CD14-positive monocyte (primary cell): ENCODE measurements at regions not wholly inside any gene's neighbourhood (a gene's known extent, or its start where the extent isn't known, plus 50 kb on each side); places are given as distances from the start of the nearest gene placed in this dataset.

Experiments
- DNase-seq, 3 donors: peaks; one replicate each; pipeline ENCODE4 v3.0.0-alpha.2; 2011 to 2022
- H2AFZ ChIP-seq: 2 replicates; pipeline ENCODE4 v1.6.0; 2012; ENCODE audit warnings: mild to moderate bottlenecking, low read depth, low read length, inconsistent platforms; ENCODE audit not compliant: insufficient read depth, poor library complexity, severe bottlenecking
- H3K27ac ChIP-seq, 2 donors: 1 replicate in 1 of 2; 2 replicates in 1 of 2; pipeline ENCODE4 v1.5.1; 2012 to 2013; ENCODE audit warnings: low read length in 2 of 2, control low read depth in 1 of 2, inconsistent platforms in 1 of 2, low read depth in 1 of 2, mild to moderate bottlenecking in 1 of 2
- H3K27me3 ChIP-seq, 2 donors: one replicate each; pipeline versions ENCODE4 v1.6.0 to v1.6.1; 2011 to 2013; ENCODE audit warnings: low read length in 2 of 2; ENCODE audit not compliant: control insufficient read depth in 2 of 2, insufficient read depth in 2 of 2
- H3K36me3 ChIP-seq, 2 donors: replicated peaks in 1 of 2; 1 replicate in 1 of 2; 2 replicates in 1 of 2; pipeline versions ENCODE4 v1.5.1 to v1.6.1; 2012 to 2013; ENCODE audit warnings: low read length in 2 of 2, control low read depth in 1 of 2, inconsistent platforms in 1 of 2, mild to moderate bottlenecking in 1 of 2; ENCODE audit not compliant: insufficient read depth in 2 of 2, control insufficient read depth in 1 of 2
- H3K4me1 ChIP-seq, 2 donors: 1 replicate in 1 of 2; 2 replicates in 1 of 2; pipeline versions ENCODE4 v1.5.1 to v1.6.1; 2012 to 2013; ENCODE audit warnings: low read length in 2 of 2, control low read depth in 1 of 2, inconsistent platforms in 1 of 2, mild to moderate bottlenecking in 1 of 2, moderate library complexity in 1 of 2; ENCODE audit not compliant: insufficient read depth in 2 of 2, control insufficient read depth in 1 of 2
- H3K4me2 ChIP-seq: replicated peaks from 2 replicates; pipeline ENCODE3; 2012; ENCODE audit warnings: low read length, moderate library complexity, mild to moderate bottlenecking; ENCODE audit not compliant: poor library complexity, severe bottlenecking; ENCODE audit errors: extremely low read depth
- H3K4me3 ChIP-seq, 3 experiments: fragments of 200-600 bp in 1 of 3; sonication (generic) in 1 of 3; replicated peaks in 1 of 3; 1 replicate in 2 of 3; 2 replicates in 1 of 3; pipeline ENCODE4 v1.5.1; 2011 to 2013; ENCODE audit warnings: low read length in 3 of 3, mild to moderate bottlenecking in 3 of 3, control low read depth in 2 of 3, low read depth in 2 of 3, inconsistent platforms in 1 of 3, moderate library complexity in 1 of 3
- H3K79me2 ChIP-seq: 2 replicates; pipeline ENCODE4 v1.6.0; 2012; ENCODE audit warnings: mild to moderate bottlenecking, control low read depth, inconsistent platforms, low read length, moderate library complexity; ENCODE audit not compliant: insufficient read depth
- H3K9ac ChIP-seq: 2 replicates; pipeline ENCODE4 v1.6.0; 2017; ENCODE audit warnings: low read length, mild to moderate bottlenecking; ENCODE audit not compliant: insufficient read depth, poor library complexity, severe bottlenecking
- H3K9me3 ChIP-seq, 2 donors: replicated peaks in 1 of 2; 1 replicate in 1 of 2; 2 replicates in 1 of 2; pipeline versions ENCODE4 v1.5.1 to v1.6.1; 2012 to 2013; ENCODE audit warnings: low read length in 2 of 2, control low read depth in 1 of 2; ENCODE audit not compliant: control insufficient read depth in 1 of 2, insufficient read depth in 1 of 2
- H4K20me1 ChIP-seq: 2 replicates; pipeline ENCODE4 v1.6.0; 2012; ENCODE audit warnings: mild to moderate bottlenecking, low read length, control low read depth, moderate library complexity; ENCODE audit not compliant: insufficient read depth
- H3K27ac Mint-ChIP-seq, 7 donors: one replicate each; pipeline ENCODE4 v1.8.0; 2020; ENCODE audit warnings: mild to moderate bottlenecking in 7 of 7, mixed read lengths in 7 of 7, moderate library complexity in 6 of 7, inconsistent platforms in 2 of 7
- H3K27me3 Mint-ChIP-seq, 3 donors: one replicate each; pipeline ENCODE4 v1.8.0; 2021 to 2022; ENCODE audit warnings: low read depth in 3 of 3, mild to moderate bottlenecking in 3 of 3, mixed read lengths in 3 of 3, moderate library complexity in 3 of 3, inconsistent platforms in 1 of 3
- H3K36me3 Mint-ChIP-seq, 2 donors: one replicate each; pipeline ENCODE4 v1.8.0; 2020; ENCODE audit warnings: mixed read lengths in 2 of 2, inconsistent platforms in 1 of 2, mild to moderate bottlenecking in 1 of 2
- H3K4me1 Mint-ChIP-seq: one replicate; pipeline ENCODE4 v1.8.0; 2020; ENCODE audit warnings: mild to moderate bottlenecking, mixed read lengths
- H3K4me3 Mint-ChIP-seq, 2 donors: one replicate each; pipeline ENCODE4 v1.8.0; 2020; ENCODE audit warnings: mild to moderate bottlenecking in 2 of 2, mixed read lengths in 2 of 2, moderate library complexity in 1 of 2
- H3K9me3 Mint-ChIP-seq, 7 donors: one replicate each; pipeline ENCODE4 v1.8.0; 2020 to 2022; ENCODE audit warnings: mixed read lengths in 7 of 7, mild to moderate bottlenecking in 6 of 7, moderate library complexity in 6 of 7, inconsistent platforms in 2 of 7
- CTCF ChIP-seq: fragments of 200-600 bp; IDR thresholded peaks from one replicate; pipeline ENCODE4 v1.8.0; 2022; ENCODE audit warnings: antibody characterized with exemption, mild to moderate bottlenecking
- WGBS: methylation state at CpG from one replicate; pipeline ENCODE4 v1.1.5; 2013; ENCODE audit warnings: missing lambda C conversion rate; ENCODE audit not compliant: insufficient coverage; 5-methylcytosine and 5-hydroxymethylcytosine counted together
- intact Hi-C, 2 donors: fragments of 100-400 bp; cut with micrococcal nuclease; formaldehyde crosslinking; loops; one replicate each; pipeline versions ENCODE4 v1.15.0 to v1.15.1; 2023

GRCh38 chr13:76106763-76107162 is 470.6 kb downstream of the LMO7 start:
- no peaks in the 10 kb centered on the region for H3K27me3 Mint-ChIP-seq
- no peaks in the 10 kb centered on the region for H3K4me1 Mint-ChIP-seq
- intact Hi-C loops, result no loop called here
- Histone ChIP-seq H3K4me2 (no peak overlapping the region), H3K4me3 (no peak overlapping the region), H3K4me1 (no peaks in the 10 kb centered on the region), H2AFZ (no peak overlapping the region), H3K9ac (no peak overlapping the region), H3K27ac (no peak overlapping the region), H3K27me3 (no peaks in the 10 kb centered on the region), H4K20me1 (no peaks in the 10 kb centered on the region), H3K9me3 (no peaks in the 10 kb centered on the region), H3K36me3 (no peaks in the 10 kb centered on the region), H3K79me2 (no peaks in the 10 kb centered on the region)
- no peaks in the 10 kb centered on the region for H3K36me3 Mint-ChIP-seq
- no CpG with 5 or more reads among the region's 1 CpG for WGBS
- H3K4me3 Mint-ChIP-seq, result no peak overlapping the region
- no peak for TF ChIP-seq CTCF
- DNase-seq, result no peak
- H3K27ac Mint-ChIP-seq, result no peak overlapping the region
- H3K9me3 Mint-ChIP-seq, result peaks cover 1 to 9% (median 8%) of the 10 kb centered on the region in 7 donors

- no peak overlapping the region for H2AFZ ChIP-seq
- H3K36me3 Mint-ChIP-seq, result no peaks in the 10 kb centered on the region
- WGBS, result no CpG with 5 or more reads among the region's 3 CpGs
These were observed 458.5 kb downstream of the LMO7 start for GRCh38 chr13:76094645-76095044.

More at GRCh38 chr13:76094645-76095044, 458.5 kb downstream of the LMO7 start:
- Histone ChIP-seq H3K36me3 (no peaks in the 10 kb centered on the region), H3K4me2 (no peak overlapping the region), H4K20me1 (no peaks in the 10 kb centered on the region), H3K9me3 (no peaks in the 10 kb centered on the region), H3K27me3 (no peaks in the 10 kb centered on the region), H3K4me3 (no peak overlapping the region), H3K9ac (no peak overlapping the region), H3K4me1 (no peaks in the 10 kb centered on the region), H3K27ac (no peak overlapping the region), H3K79me2 (no peaks in the 10 kb centered on the region)
- Mint-ChIP-seq H3K9me3 (peaks cover 3 to 11% (median 7%) of the 10 kb centered on the region in 7 donors), H3K4me3 (no peak overlapping the region), H3K27ac (no peak overlapping the region), H3K4me1 (no peaks in the 10 kb centered on the region), H3K27me3 (peaks cover 0 to 3% (median 0%) of the 10 kb centered on the region in 3 donors)
- no peak for DNase-seq
- no peak for TF ChIP-seq CTCF
- intact Hi-C loops, result no loop called here
